HepG2 (cell line): ENCODE measurements at regions not wholly inside any gene's neighbourhood (a gene's known extent, or its start where the extent isn't known, plus 50 kb on each side); places are given as distances from the start of the nearest gene placed in this dataset.

Experiments
- CTCF ChIP-seq: sonication (generic); formaldehyde crosslinking; IDR thresholded peaks from 2 replicates; pipeline ENCODE4 v1.5.0; 2020; ENCODE audit warnings: mild to moderate bottlenecking, missing genetic modification reagents, moderate library complexity
- KLF11 ChIP-seq: IDR thresholded peaks from 2 replicates; pipeline ENCODE4 v1.6.1; 2016; ENCODE audit warnings: missing compliant biosample characterization
- ZNF333 ChIP-seq: sonication (generic); formaldehyde crosslinking; IDR thresholded peaks from 2 replicates; pipeline ENCODE4 v1.4.0; 2020; ENCODE audit warnings: mild to moderate bottlenecking, missing genetic modification reagents, borderline replicate concordance

GRCh38 chr2:16973586-16974286 is 308.1 kb upstream of the CYRIA start:
- TF ChIP-seq KLF11 (no peak), ZNF333 (CRISPR knock-in tag) (no peak), CTCF (CRISPR knock-in tag) (no peak)
